ENCODE measurements at regions not wholly inside any gene's neighbourhood (a gene's known extent, or its start where the extent isn't known, plus 50 kb on each side); places are given as distances from the start of the nearest gene placed in this dataset.

GRCh38 chr18:54030434-54030833, 194.0 kb downstream of the MBD2 start:
- intact Hi-C loops (cut with DNase I): no loop called here
- ATAC-seq (no peak), DNase-seq (no peak)

GRCh38 chr18:54023471-54023870, 201.0 kb downstream of the MBD2 start:
- intact Hi-C loops (cut with DNase I): no loop called here
- ATAC-seq (no peak), DNase-seq (no peak)

DNA sequence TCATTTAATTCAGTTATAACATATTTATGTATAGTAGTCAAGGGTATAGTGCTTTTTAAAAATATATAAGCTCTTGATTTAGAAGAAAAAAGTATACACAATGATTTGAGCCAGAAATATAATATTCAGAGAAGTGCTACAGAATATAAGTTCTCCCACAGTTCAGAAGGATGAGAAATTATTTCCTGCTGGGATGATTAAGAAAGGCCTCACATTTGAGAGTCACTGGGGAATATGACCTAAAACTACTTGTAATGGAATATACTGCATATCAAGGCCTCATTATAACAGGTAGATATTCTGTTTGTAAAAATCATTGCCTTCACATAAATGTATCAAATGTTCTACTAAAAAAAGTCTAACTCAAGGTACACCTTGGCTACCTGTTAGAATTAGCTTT, 203.5 kb downstream of the MBD2 start:
- DNase-seq: no peak
- ATAC-seq: no peak
- intact Hi-C loops (cut with DNase I): no loop called here

DNA sequence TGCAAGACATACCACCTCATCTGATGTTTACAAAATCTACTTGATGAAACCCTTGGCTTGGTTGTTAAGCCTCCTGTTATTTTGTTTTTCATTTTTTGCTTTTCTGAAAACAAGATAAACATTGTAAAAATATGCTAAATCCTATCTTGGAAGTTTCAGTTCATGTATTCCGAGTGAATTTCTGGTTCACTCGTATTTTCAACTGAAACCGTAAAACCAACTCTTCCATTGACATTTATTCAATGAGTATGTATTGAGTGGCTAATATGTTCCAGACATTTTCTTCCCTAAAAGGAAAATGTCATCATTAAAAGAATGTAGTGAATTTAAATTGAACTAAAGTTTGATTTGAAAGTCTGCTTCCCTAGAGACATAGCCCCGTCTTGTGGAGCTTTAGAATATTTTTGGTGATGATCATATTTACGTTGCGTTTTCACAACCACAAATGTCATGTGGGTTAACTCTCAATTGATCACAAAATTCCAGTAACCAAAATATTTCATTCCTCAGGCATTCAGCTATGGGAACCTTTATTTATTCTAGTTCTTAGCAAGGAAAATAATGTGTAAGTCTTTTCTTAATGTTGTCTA, 204.2 kb downstream of the MBD2 start:
- no peak for DNase-seq
- no peak for ATAC-seq
- intact Hi-C loops (cut with DNase I): no loop called here

DNA sequence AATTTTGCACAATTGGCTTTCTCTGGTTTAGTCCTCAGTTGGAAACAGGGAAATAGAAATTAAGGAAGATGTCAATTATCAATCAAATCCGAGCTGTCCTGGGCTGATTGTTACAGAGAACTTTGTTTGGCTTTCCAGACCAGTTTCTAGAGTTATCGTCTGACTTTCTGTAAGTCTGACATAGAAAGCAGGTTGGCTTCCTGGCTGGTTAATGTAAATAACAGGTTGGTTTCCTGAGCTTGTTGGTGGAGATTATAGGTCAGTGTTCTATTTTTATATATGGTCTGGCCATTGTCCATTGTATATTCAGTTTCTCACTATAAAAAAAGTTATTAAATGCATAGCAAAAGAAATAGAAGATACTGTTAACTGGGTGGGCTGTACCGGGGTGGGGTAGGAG, 204.8 kb downstream of the MBD2 start:
- intact Hi-C loops (cut with DNase I): no loop called here

DNA sequence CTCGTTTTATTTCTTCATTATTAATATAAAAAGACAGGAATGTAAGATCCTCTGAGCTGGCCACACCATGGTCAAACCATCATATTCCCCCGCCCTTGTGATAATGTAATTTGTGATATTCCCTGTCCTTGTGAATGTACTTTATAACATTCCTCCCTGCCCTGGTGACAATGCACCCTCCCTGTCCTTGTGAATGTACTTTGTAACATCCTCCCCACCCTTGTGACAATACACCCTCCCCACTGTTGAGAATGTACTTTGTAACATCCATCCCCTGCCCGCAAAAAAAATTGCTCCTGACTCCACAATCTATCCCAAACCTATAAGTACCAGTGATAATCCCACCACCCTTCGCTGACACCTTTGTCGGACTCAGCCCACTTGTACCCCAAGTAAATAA, 211.0 kb downstream of the MBD2 start:
- intact Hi-C loops (cut with DNase I): no loop called here
- DNase-seq (no peak), ATAC-seq (no peak)

More for the DNA sequence above, 204.8 kb downstream of the MBD2 start:
- no peak for ATAC-seq
- DNase-seq: no peak

GRCh38 chr18:54004828-54005227, 219.6 kb downstream of the MBD2 start:
- ATAC-seq: no peak
- no peak for DNase-seq
- intact Hi-C loops (cut with DNase I): no loop called here

GRCh38 chr18:54003195-54003594, 221.3 kb downstream of the MBD2 start:
- intact Hi-C loops (cut with DNase I): no loop called here
- DNase-seq (no peak), ATAC-seq (no peak)

GRCh38 chr18:53997064-53997463, 227.4 kb downstream of the MBD2 start:
- ATAC-seq (no peak), DNase-seq (no peak)
- intact Hi-C loops (cut with DNase I): no loop called here

DNA sequence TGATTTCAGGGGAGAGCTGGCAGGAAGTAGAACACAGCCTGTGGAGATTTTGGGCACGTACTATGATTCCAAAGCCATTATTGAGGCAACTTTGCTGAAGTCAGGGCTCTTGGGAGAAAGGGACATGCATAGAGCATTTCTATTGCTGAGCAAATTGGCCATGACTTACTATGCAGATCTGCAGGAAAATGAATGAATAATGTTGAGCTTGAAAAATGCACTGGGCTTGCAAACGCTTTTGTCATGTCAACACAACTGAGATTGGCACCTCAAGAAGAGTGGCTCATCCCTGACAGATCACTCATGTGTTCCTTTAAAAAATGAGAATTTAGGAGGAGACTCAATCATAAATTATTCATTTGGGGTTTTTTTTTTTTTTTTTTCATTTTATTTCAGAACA, 230.5 kb downstream of the MBD2 start:
- intact Hi-C loops (cut with DNase I): no loop called here

DNA sequence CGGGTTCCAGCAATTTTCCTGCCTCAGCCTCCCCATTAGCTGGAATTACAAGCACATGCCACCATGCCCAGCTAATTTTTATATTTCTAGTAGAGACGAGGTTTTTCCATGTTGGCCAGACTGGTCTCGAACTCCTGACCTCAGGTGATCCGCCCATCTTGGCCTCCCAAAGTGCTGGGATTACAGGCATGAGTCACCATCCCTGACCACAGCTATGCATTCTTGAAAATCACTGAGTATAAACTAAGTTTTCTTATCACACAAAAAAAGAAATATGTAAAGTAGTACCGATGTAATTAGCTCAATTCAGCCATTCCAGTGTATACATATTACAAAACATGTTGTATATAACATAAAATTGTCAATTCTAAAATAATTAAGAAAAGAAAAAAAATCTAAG, 232.7 kb downstream of the MBD2 start:
- ATAC-seq (no peak), DNase-seq (no peak)
- intact Hi-C loops (cut with DNase I): no loop called here

More for the DNA sequence above, 230.5 kb downstream of the MBD2 start:
- no peak for DNase-seq
- ATAC-seq: no peak

- ATAC-seq (no peak), DNase-seq (no peak)
- intact Hi-C loops (cut with DNase I): no loop called here
These were observed 233.3 kb downstream of the MBD2 start for GRCh38 chr18:53991202-53991601.

DNA sequence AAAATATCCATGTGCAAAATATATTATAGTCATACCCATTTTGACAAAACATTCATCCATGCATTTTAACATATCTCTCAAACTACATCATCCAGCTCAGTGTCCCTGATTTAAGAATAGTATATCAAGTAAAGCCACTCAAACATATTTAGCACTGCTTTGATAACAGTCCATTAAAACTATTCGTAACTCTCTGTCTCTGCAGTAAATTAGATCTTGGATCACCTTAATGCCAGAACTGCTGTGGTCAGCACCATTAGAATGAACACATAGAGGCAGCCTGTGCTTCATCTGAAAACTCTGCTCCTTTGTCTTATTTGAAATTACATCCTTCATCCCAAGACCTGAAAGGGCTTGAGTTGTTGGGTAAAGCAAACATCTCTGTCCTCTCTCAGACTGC, 234.0 kb downstream of the MBD2 start:
- no peak for ATAC-seq

GRCh38 chr18:53984021-53984420, 240.4 kb downstream of the MBD2 start:
- intact Hi-C loops (cut with DNase I): no loop called here
- ATAC-seq (no peak), DNase-seq (no peak)

More for the DNA sequence above, 234.0 kb downstream of the MBD2 start:
- DNase-seq: no peak
- intact Hi-C loops (cut with DNase I): no loop called here

GRCh38 chr18:53971331-53971730, 253.1 kb downstream of the MBD2 start:
- DNase-seq (no peak), ATAC-seq (no peak)
- intact Hi-C loops (cut with DNase I): no loop called here

DNA sequence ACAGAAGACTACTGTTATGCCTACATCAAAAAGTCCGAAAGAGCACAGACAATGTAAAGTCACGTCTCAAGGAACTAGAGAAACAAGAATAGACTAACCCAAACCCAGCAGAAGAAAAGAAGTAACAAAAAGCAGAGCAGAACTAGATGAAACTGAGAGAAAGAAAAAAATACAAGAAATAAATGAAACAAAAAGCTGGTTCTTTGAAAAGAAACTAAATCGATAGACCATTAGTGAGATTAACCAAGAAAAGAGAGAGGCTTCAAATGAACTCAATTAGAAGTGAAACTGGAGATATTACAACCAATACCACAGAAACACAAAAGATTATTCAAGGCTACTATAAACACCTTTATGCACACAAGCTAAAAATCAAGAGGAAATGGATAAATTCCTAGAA, 271.8 kb downstream of the MBD2 start:
- ATAC-seq (no peak), DNase-seq (no peak)
- intact Hi-C loops (cut with DNase I): no loop called here

- no peak for DNase-seq
- intact Hi-C loops (cut with DNase I): no loop called here
- ATAC-seq: no peak
These were observed 273.9 kb downstream of the MBD2 start for GRCh38 chr18:53950545-53950944.

GRCh38 chr18:53948991-53949390, 275.5 kb downstream of the MBD2 start:
- DNase-seq: no peak
- intact Hi-C loops (cut with DNase I): no loop called here
- no peak for ATAC-seq

DNA sequence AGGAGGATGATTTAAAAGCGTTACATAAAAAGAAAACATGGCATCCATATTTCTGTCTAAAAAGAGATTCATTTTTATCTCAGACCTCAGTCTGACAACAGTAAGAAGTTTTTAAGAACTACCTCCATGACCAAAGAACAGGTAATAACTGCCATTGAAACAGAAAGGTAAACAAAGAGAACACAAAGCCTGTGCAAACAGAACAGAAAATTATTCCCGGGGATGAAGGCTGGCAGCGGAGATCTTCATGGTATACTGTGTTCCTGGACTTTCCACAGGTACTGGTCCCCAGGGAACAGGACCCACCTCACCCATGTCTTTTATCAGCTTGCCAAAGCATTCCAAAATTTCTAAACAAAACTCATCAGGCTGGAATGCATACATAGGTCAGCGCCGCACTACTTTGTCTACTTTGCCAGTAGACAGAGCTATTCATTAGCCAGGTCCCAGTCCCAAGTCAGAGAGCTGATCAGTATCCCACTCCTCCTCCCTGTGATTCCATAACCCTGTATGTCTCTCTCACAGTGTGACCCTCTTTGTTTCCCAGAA, 277.3 kb downstream of the MBD2 start:
- intact Hi-C loops (cut with DNase I): no loop called here
- DNase-seq (no peak), ATAC-seq (no peak)

GRCh38 chr18:53946594-53946993, 277.9 kb downstream of the MBD2 start:
- intact Hi-C loops (cut with DNase I): no loop called here
- no peak for DNase-seq
- no peak for ATAC-seq

DNA sequence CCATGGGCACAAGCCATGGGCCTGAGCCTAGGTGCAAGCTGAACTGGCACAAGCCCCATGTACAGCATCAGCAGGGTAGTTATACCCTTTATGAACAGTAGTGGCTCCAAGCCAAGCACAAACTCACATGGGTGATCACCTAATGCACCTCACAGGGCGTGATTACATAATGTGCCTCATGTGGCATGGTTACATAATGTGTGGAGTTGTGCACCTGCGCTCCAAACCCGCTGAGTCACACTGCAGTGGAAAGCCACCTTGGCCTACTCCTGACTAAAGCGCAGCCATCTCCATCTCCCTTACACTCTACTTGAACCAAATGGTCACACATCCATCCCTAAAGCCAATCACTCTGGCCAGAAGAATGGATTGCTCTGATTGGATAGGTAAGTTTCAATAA, 279.7 kb downstream of the MBD2 start:
- intact Hi-C loops (cut with DNase I): no loop called here
- ATAC-seq (no peak), DNase-seq (no peak)

Data from left cardiac atrium (tissue), 4 donors.